Fibroblast of the aortic adventitia (primary cell): ENCODE measurements at regions not wholly inside any gene's neighbourhood (a gene's known extent, or its start where the extent isn't known, plus 50 kb on each side); places are given as distances from the start of the nearest gene placed in this dataset.

ENCODE experiments used
- DNase-seq: peaks from one replicate; pipeline ENCODE4 v3.0.0-alpha.2; 2010; ENCODE audit warnings: low read depth
- H3K4me3 ChIP-seq: 2 replicates; pipeline ENCODE4 v1.5.1; 2011; ENCODE audit warnings: low read depth, mild to moderate bottlenecking, control low read depth, low read length, moderate library complexity
- TF ChIP-seq, protein P1 (sequence below): IDR thresholded peaks from 2 replicates; pipeline ENCODE4 v1.5.1; 2011; ENCODE audit warnings: mild to moderate bottlenecking, low read length, control low read depth, inconsistent platforms; ENCODE audit not compliant: insufficient read depth

DNA sequence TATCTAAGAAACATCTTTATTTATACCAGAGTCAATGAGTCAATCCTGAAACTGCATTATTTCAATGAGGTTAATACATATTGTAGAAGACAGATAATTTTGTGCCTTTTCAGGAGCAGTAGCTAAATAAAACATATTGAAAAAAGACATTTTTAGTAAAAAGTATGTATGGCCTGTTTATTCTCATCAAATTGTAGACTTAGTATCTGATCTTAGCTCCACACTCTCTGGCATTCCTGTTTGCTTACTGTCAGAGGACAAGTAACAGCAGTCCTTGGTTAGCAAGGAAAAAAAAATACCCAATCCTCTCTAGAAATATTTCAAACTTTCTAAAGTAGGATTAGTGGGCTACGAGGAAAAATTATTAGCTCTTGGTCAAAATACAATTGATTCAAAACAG lies 50.5 kb upstream of the GUCY1A1 start:
- DNase-seq, result no peak
- TF ChIP-seq, protein P1, sequence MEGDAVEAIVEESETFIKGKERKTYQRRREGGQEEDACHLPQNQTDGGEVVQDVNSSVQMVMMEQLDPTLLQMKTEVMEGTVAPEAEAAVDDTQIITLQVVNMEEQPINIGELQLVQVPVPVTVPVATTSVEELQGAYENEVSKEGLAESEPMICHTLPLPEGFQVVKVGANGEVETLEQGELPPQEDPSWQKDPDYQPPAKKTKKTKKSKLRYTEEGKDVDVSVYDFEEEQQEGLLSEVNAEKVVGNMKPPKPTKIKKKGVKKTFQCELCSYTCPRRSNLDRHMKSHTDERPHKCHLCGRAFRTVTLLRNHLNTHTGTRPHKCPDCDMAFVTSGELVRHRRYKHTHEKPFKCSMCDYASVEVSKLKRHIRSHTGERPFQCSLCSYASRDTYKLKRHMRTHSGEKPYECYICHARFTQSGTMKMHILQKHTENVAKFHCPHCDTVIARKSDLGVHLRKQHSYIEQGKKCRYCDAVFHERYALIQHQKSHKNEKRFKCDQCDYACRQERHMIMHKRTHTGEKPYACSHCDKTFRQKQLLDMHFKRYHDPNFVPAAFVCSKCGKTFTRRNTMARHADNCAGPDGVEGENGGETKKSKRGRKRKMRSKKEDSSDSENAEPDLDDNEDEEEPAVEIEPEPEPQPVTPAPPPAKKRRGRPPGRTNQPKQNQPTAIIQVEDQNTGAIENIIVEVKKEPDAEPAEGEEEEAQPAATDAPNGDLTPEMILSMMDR, result no peak
- H3K4me3 ChIP-seq, result no peak overlapping the region

DNA sequence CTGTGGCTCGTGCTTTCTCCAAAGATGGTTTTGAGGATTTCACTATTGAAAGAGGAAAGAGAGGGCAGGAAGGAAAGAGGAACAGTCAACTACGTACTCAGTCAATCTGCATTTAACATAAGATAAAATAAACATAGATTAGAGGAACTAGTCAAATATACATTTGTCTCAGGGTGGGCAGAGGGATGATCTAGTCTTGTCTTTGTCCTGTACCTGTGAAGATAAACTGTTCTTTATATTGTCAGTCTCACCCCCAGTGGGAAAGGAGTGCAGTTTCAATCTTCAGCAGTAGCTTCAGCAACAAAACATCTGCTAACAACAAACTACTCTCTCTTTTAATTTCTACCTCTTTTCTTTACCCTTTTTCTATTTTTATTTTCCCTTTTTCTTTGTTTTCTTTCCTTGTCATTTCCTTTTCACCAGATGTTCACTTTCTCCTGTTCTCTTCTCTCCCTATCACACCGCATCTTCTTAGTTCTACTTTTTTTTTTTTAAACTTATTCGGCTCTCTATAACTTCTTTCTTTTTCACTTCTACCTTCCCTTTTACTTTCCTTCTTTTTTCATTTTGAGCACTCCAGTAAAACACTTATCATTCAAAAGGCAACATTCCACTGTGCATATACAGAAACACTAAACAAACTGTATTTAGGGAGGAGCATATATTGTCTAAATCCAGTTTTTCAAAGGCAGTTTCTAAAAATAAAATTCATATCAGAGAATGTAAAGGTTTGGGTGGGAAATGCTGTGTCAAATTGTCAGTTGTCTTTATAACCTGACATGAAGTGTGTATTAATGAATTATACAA lies 51.4 kb upstream of the GUCY1A1 start:
- TF ChIP-seq, protein P1, result no peak
- DNase-seq, result no peak
- H3K4me3 ChIP-seq, result no peak overlapping the region

DNA sequence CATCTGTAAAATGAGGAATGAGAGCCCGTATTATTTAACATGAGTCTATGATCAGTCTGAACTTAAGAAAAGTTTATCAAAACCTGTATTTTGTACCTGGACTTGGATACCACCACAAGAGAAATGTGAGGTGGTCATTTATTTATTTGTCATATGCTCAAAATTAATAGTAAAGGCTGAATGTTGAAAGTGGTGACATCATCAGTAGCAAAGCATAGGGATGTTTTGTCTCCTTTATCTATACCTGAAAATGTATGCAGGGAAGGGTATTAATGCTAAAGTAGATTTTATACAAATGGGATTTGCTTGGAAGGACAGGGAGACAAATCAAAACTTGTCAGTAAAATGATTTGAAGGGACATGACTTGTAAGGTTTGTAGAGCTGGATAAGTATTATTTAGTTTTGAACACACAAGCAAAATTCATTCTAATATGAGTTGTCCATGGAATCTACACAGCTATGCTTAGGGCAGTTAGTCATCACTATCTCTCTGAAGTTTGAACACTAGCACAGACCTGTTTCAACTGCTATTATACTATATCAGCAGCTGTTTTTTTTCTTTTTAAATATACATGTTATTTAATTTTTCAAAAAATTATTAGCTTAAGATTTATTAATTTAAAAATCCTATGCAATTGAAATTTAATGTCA lies 52.4 kb upstream of the GUCY1A1 start:
- H3K4me3 ChIP-seq, result no peak overlapping the region
- DNase-seq, result no peak
- TF ChIP-seq, protein P1, result no peak

DNA sequence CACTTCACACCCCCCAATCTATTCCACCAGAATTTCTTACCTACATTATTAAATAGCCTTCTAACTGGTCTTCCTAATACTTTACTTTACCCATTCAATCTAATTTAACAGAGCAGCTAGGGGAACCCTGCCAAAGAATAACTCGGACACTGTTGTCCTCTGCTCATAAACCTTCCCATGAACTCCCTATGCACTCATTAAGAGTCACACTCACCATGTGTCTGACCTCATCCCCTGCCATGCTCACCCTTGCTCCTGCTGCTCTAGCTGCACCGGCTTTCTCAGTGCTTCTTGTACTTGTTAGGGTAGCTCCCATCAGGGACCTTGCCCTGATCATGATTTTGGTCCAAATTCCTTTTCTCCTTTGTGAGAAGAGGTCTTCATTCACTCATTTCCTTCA lies 54.6 kb upstream of the GUCY1A1 start:
- no peak overlapping the region for H3K4me3 ChIP-seq
- TF ChIP-seq, protein P1, result no peak
- DNase-seq, result no peak

DNA sequence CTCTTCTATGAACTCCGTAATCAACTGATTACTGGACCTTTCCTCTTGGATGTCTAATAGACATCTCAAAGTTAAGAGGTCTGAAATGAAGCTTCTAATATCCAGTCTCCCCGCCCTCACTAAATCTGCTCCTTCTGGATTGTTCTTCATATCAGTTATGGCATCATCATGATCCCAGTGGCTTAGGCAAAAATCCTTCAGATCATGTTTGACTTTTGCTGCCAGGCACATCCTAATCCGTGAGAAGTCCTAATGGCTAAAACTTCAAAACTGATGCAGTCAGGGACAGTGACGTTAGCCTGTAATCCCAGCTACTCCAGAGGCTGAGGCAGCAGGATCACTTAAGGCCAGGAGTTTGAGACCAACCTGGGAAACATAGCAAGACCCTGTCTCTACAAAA lies 55.1 kb upstream of the GUCY1A1 start:
- no peak overlapping the region for H3K4me3 ChIP-seq
- no peak for DNase-seq
- TF ChIP-seq, protein P1, result no peak

DNA sequence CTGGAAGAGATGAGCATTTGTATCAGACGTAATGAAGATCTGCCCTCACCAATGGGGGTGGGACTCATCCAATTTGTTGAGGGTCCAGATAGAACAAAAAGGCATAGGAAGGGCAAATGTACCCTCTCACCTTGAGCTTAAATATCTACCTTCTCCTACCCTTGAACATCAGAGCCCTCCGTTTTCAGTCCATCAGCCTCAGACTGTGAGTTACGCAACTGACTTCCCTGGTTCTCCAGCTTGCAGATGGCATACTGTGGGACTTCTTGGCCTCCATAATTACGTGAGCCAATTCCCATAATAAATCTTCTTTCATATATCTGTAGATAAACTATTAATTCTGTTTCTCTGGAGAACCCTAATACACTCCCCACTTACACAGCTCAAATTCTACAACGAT lies 56.5 kb upstream of the GUCY1A1 start:
- DNase-seq, result no peak
- TF ChIP-seq, protein P1, result no peak
- no peak overlapping the region for H3K4me3 ChIP-seq
